GM19035 (cell line): ENCODE measurements at regions not wholly inside any gene's neighbourhood (a gene's known extent, or its start where the extent isn't known, plus 50 kb on each side); places are given as distances from the start of the nearest gene placed in this dataset.

Source experiments
- ATAC-seq: cut with Tn5 transposase; IDR thresholded peaks from one replicate; pipeline ENCODE4 v1.9.1; 2021; ENCODE audit not compliant: unreplicated experiment

DNA sequence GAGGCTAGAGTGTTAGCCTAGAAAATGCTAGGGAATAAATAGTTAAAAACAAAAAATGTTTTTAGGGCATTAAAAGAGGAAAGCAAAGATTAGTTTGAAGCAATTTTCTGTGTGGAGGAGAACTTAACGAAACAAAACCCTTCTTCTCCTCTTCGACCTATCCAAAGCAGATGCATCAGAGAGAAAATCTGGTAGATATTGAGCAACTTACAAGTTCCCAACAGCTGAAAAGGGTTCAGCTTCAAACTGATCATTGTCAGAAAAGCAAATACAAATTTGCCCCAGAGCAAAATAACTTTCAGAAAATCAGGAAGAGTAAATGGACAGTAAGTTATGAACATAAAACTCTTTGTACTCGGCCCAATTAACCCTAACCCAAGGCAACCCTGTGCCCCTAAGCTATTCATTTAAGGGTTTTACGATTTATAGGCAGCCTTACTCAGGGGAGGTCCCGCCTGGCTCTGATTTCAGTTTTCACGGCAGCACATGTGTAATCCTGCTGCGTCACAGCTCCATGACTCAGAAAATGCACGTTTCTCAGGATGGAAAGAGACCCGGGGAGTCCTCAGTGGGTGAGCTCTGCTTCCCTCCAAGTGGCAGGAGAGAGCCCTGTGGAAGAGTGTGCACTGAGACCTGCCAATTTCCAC lies 405.7 kb upstream of the SALL1 start:
- ATAC-seq = no peak

DNA sequence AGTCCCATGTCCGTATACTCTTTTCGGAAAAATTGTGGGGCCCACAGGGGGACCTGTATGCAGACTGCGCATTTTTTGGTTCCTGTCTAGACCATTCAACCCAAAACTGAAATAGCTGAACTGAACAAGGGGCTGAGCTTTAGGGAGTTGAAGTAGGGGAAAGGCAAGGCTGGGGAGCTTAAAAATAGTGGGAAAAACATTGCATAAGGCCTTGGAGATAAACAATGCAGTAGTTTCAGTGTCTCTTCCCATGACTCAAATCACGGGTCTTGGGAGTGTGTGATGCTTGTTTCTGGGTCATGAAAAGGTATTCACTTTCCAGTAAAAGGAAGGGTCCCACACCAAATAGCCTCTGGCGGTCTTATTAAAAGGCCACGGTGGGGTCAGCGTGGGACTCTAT lies 402.8 kb upstream of the SALL1 start:
- ATAC-seq = no peak

DNA sequence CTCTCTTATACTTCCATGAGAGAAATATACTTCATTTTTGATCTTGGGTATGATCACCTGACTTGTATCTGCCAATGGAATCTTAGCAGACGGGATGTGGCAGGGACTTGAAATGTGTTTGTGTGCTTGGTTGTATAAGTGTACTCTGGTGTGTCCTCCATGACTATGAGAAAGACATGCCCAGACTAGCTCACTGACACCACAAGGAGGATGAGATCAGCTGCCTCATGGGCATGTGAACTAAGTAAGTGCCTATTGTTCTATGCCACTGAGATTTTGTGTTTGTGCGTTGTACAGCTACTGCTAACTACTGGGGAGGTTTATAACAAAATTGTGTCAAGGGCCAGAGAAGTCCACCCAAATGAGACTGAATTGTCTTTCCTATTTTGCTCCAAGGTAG lies 402.2 kb upstream of the SALL1 start:
- no peak for ATAC-seq

DNA sequence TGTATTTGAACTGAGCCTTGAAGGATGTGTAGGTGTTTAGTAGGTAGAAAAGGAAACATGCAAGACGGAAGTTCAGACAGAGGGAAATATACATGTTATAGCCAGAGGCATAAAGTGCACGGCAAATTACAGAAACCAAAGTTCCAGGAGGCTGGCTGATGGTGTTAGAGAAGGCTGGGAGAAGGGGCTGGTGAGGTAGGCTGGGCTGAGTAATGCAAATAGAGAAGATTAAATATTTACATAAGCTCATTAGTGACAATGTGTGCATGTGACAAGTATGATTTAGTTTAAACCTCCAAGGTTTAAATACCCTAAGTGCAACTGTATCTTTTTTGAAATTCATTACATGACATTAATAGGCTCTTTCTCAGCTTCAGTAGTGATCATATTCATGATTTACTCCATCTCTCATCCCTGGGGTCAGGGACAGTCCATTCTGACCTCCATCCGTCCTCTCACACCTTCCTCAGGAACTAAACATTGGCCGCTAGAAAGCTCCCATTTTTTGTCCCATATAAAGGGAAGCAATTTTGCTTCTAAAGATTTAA lies 399.8 kb upstream of the SALL1 start:
- ATAC-seq = no peak

DNA sequence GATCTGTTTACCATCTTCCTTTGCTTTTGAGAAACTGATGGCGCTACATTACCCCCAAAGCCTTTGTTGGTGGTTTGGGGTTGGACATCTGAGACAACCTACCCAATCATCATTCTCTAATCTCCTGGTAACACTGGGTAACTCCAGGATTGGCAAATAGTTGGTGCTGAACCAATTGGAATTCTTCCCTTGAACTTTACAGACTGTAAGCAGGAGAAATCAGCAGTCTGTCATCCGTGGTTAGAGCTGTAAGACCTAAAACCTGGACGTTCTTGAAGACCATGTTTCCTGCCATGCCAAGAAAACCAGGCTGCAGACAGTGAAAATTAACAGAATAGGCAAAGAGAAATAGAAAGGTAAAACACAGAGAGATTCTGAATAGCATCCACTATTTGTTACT lies 398.8 kb upstream of the SALL1 start:
- no peak for ATAC-seq

DNA sequence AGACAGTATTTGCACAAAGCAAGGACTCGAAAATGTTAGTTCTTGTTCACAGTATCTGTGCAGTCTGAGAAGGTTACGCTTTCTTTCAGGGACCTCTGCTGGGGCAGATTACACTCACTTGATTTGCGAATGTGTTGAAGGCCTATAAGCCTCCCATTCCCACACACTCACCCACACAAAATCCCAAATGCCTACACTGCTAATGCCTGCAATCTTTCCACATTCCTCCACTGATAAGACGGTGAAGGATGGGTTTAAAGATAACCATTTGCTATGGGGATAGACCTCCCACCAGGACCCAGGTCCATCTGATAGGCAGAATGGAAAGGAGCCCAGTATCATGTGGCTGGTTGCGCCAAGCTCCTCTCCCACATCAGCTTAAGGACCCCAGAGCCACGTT lies 394.9 kb upstream of the SALL1 start:
- no peak for ATAC-seq

DNA sequence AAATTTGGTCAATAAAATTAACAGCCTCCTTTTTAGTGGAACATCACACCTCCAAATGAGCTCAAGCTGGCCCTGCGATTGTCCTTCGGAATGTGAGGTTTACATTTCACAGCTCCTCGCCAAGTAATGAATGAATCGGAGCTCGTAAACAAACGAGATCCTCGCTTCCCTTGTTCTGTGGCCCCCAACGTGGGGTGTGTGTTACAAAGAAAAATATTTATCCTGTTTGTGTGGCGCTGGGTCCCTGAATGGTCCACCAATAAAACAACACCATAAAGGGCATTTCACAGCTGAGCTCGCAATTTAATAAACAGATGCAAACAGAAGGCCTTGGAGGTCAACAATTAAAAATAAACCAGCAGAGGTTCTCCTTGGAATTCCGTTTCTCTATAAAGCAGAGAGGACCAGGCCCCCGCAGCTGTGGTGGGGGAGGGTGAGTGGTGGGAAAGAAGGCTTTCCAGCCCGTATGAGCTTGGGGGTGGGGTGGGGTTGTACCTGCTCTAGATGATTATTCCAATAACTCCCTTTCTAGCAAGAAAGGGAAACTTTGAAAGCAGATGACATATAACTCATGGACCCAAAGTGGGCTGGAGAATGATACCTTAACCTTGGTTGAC lies 393.9 kb upstream of the SALL1 start:
- ATAC-seq = no peak

DNA sequence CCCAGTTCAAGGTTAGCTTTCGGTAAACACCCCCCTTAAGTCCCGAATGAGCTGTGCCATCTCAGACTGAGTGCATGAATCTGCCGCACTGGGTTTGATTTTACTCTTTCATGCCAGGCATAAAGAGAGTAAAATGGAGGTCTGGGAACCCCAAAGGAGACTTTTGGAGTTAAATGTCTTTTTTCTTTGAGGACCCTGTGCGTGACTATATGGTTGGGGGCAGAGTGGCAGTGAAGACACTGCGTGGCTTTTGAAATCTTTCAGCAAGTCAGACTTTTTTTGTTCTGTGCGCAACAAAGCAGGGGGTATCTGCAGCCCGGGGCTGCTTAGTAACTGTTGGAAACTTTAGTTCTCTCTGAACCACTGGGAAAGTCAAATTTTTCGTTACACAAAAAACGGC lies 392.9 kb upstream of the SALL1 start:
- no peak for ATAC-seq

DNA sequence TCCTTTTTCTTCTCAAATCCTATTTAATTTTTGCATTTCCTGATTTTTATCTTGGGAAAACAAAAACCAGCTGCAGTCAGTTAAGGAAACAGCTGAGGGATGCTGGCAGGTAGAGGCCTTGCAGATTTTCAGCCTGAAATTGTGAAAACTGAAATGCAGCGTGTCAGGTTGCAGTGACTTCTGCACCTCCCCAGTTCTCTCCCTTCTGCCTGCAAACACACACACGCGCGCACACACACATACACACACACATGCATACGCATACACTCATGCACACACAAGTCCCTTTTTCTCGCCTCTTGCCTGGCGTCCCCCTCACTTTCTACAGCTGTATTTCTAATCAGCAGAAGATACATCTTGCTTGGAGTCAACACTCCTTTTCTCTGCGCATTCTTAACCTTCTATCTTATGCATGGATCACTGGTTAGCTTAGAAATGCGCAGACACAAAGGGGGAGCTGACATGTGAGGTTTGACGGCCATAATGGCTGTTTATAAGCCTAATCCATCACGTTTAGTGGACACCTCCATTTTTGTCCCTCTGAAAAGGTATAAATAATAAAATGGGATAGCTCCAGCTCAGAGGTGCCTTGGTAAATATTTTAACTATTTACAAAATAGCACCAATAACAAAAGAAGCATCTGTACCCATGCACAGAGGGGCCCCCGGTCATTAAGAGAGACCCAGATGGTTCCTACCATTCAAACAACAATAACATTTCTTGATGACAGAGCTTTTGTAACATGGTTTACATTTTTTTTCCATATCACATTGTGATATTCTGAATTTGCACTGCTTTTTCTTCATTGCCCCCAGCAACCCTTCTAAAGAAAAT lies 392.1 kb upstream of the SALL1 start:
- ATAC-seq = no peak

DNA sequence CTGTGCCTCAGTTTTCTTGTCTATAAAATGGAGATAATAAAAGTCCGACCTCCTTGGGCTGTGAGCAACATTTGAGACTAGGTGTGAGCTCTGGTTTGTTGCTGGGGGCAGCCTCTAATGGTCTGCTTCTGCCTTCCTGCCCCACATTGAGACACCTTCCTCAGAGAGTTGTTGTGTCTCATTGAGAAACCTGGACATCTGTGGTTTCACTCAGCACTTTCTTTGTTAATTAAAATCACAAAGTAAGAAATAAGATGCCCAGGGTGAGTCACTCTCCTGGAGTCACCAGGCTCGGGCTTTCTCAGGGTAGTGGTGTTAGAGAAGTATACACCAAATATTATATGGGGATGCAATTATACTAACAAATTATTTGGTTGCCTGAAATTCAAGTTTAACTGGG lies 389.2 kb upstream of the SALL1 start:
- ATAC-seq = no peak

DNA sequence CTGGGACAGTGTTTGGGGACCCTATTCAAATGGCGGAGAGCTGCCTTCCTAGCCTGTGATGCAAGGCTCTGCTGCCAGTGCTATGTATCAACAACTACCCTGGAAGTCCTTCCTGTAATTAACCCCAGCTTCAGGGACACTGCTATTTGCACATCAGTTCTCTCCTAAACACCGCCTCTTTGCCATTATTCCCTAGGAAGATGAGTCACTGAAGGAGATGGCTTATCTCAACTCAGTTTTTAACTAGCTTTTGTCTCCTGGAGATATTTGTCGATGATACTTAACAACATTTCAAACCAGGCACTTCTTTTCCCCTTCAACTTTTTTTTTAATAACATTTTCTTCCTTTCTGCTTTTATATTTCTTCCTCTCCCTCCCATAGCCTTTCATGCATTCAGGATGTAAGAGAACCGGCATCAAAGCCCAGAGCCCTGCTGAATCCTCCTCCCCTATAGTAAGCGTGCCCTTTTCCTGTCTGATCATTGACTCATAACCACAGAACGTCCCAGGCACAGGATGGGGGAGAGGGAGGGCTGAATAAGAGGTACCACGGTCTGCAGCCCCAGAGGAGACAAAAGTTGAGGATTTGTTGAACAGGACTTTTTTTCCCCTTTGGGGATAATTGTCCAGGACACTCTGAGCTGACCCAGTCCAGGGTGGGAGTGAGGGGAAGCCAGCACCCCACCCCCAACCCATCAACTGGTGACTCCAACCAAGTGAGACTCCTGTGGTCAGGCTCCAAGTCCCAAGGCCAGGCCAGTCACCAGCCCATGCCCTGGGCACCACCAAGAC lies 387.8 kb upstream of the SALL1 start:
- ATAC-seq = no peak

DNA sequence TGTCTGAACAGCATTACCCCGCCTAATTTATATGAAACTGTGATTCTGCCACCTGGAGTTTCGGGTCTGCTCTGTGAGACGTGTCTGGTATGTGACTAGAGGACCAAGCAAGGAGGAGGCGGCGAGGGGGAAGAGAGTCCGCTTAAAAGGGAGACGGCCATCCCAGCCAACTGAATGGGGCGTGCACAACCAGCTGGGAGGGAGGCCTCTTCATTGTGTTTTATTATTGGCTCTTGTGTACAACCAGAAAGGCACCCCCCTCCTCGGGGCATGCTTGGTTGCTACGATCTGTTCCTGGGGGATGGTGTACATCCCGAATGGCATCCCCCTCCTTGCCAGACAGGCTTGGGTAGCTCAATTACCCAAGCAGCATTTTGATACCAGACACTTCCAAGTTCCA lies 384.5 kb upstream of the SALL1 start:
- no peak for ATAC-seq

DNA sequence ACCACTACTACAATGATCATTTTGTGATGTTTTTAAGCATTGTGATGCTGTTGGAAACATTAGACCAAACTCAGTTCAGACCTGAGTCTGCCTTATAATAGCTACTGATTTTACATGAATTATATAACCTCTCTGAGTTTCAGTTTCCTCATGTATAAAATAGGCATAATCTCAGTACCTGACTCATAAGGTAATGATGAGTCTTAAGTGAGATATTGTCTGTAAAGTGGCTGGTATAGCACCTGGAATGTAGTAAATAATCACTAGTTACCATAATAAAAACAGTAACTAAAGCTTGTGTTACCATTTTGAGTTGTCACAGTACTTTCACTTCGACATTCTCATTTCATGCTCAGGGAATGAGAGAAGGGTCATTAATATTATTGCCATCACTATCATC lies 381.5 kb upstream of the SALL1 start:
- no peak for ATAC-seq

DNA sequence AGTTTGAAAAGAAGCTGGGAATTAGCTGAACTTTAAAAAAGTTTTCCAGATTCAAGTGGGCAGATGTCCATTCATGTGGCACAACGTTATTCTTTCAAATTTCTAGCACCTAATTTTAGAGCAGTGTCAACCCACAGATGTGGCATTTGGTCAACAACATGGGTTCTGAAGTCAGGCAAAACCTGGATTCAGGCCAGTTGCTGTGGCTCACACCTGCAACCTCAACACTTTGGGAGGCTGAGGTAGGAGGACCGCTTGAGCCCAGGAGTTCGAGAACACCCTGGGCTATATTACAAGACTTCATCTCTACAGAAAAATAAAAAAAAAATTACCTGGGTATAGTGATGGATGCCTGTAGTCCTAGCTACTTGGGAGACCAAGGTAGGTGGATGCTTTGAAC lies 380.2 kb upstream of the SALL1 start:
- no peak for ATAC-seq

DNA sequence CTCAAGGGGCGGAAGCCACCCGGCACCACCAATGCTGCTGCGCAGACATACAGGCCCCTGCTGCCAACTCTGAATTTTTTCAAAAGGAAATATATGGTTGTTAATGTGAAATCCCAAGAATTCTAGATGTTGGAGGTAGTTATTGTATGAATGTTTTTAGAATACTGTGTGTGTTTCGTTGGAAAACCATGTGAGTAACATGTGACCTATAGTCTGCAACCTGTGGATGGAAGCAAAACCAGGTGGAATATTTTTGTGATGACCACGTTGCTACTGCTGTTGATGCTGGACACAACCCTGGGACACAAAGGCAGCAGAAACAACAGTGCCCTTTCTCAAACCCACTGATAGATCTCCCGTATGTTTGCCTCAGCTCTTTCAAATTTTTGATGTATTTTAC lies 376.3 kb upstream of the SALL1 start:
- no peak for ATAC-seq

DNA sequence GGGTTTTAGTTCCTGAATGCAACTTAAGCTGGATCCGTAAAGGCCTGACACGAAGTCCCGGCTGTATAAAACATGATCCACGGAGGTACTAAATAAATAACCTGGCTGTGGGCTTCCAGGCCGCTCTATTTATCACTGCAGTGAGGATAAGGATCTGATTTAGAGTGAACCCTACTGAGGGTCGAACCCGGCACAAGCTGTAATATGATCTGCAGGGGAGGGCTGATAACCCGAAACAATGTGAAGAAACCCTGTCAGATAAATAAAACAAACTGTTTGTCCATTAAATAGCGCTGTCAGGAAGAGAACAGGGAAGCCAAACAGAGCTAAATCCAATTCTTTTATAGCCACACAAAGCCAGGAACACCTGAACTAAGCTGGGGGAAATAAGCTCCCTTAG lies 375.6 kb upstream of the SALL1 start:
- no peak for ATAC-seq

DNA sequence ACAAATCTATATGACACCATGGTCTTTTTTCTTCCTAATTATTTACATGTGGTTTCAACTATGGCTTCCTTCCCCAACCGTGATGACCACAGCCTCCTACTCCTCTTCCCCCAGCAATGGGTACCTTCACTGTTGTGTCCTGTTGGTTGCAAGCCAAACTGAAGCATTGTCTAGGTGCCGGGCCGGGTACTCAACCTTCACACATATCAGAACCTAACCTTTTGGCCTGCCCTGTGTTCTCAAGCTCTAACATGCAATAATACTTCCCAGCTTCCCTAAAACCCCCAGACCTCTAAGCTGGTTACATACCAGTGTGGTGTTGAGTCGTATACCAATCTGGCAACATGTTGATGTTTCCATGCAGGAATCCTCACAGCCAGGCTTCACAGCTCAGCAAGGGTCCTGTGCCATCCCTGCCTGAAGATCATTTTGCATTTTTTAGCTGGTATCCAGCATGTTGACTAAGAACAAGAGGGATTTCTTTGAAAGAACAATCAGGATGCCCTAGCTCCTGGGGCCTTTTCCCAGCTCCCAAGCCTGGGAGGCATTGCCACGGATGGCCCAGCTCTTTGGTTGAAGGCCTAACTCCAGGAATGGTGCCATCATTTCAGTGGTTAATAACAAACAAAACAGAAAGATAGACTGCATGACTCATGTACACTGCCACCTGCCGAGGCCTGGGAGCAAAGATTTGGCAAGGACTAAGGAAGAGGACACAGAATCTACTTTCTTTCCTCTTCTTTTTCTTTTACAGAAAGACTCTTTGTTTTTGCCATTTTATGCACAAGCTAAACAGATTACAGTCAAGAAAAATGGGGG lies 373.7 kb upstream of the SALL1 start:
- no peak for ATAC-seq

DNA sequence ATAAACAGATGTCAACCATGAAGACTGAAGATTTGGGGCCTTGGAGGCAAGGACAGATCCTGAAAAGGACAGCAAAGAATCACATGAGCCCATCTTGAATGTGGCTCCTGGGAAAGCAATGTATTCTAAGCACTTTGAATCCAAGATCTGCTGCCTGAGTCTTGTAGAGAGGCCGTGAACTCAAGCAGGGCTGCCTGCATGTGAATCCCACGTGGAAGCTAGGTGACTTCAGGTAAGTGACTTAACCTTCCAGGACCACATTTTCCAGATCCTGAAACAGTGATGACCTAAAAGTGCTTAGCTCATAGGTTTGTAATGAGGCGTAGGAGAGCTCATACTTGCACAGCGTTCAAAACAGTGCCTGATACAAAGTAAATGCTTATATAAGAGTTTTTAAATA lies 373.0 kb upstream of the SALL1 start:
- no peak for ATAC-seq

DNA sequence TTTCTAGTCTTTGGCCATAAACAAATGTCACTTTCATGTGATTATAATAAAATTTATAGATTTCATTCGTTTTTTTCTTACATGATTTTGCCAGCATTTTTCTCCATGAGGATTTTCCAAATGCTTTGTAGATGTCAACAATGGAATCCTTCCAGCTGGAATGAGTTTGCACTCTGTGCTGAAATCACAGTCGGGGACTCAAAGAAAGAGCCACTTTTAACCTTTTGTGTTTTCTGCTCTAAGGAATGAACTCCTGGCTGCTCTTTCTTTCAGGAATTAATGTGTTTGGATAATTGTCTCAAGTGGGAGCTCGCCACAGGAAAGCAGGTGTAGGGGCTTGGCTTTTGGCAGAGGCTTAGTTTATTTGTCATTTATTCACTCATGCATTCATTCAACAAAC lies 372.3 kb upstream of the SALL1 start:
- no peak for ATAC-seq

DNA sequence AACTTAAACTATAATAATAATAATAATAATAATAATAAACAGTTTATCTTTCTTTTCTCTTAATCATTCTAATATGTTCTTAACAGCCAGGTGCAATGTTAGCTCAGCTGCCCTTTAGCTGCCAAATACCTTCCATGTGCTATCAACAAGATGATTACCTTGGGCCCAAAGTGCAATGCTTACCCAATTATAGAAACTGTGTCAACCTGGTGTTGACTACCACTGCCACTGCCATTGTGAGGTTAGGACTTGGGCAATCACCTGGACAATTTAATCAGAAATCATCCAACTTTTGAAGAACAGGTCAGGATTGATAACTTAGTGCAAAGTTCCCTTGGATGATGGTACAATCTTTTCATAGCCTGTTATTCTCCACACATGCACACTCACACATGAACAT lies 371.8 kb upstream of the SALL1 start:
- ATAC-seq = no peak
